Stimulated activated CD8-positive, alpha-beta memory T cell treated with anti-CD3 and anti-CD28 coated beads, Interleukin-4, amount 100 ng/mL, for 1 hour (primary cell): ENCODE measurements at regions not wholly inside any gene's neighbourhood (a gene's known extent, or its start where the extent isn't known, plus 50 kb on each side); places are given as distances from the start of the nearest gene placed in this dataset.
"Not testable (repeated sequence)": the region's sequence is repeated elsewhere in the genome, so short reads cannot be mapped to it uniquely, and the experiment has no call there.

Experiments used
- DNase-seq, 2 donors: peaks; one replicate each; pipeline ENCODE4 v3.0.0-alpha.2; 2020; ENCODE audit warnings: low read depth in 2 of 2, low spot score in 1 of 2

DNA sequence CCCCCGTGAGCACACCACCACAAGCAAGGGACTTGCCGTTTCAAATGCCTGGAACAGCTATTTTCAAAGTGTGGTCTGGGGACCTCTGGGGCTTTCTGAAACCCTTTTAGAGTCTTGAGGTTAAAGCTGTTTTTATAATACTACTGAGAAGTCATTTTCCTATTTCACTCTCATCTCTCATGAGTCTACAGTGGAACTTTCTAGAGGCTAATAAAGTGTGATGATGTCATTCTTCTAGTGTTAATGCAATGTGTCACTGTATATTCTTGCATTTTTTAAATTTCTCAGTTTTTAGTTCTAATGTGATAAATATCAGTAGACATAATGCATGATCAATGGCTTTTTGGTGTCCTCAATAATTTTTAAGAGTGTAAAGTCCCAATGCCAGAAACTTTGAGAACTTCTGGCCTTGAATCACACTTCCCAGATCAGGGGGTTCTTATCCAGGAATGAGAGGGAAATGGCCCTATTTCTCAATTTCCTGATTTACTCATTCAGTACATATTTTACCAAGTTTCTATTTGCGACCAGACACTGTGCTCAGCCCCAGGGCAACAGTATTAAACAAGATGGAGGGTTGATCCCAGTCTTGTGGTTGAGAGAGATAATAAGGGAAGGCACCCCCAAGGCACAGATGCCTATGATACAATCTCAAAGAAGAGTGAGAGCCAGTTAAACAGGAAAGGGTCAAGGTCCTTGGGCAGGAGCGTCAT, 444.0 kb downstream of the HS3ST3B1 start:
- no peak for DNase-seq

DNA sequence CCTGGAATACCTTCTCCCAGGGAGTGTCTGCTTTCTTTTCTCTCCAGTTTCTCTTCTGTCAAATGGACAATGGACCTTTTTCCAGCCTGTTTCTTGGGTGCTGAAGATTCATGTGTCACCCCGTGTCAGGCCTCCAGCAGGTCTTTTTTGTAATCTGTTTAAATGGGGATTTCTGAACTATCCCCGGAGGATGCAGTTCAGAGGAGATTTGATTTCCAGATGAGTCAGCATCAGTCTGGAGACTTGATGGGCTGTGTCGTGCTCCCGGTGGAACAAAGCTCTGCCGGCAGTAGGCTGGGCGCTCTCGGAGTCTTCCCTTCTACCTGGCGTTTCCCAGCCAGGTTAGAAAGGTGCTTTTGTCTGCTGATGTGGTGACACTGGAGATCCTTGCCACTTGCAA, 440.6 kb downstream of the HS3ST3B1 start:
- no peak for DNase-seq

DNA sequence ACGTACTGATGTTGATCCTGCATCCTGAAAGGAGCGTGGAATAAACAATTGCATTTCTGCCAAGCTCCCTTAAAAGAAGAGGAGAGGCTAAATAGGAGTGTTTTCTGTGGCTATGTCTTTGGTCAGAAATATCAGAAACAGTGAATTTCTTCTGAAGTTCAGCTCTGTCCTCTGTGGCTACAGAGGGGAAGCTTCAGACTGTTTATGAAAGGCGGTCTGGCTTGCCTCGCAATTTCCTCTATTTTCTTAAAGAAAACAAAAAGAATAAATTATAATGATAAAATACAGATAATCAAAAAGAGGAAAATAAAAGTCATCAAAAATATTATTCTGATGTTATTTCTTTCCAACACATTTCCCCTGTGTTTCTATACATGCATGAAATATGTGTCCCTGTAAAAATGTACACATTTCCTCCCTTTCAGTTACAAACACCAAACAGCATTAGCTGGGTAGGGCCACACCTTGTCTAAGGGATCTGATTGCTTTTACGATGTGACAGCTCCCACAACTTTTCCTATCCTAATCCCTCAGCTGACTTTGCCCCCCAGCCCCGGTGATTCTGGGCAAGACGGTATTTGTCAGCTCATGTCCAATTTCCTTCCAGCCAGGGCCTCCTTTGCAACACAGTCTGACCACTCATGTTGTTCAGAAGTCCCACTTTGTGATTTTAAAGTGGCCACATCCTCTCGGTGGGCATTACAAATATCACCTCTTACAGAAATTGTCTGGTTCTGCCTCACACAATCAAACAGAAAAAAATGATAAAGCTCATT, 439.0 kb downstream of the HS3ST3B1 start:
- no peak for DNase-seq

DNA sequence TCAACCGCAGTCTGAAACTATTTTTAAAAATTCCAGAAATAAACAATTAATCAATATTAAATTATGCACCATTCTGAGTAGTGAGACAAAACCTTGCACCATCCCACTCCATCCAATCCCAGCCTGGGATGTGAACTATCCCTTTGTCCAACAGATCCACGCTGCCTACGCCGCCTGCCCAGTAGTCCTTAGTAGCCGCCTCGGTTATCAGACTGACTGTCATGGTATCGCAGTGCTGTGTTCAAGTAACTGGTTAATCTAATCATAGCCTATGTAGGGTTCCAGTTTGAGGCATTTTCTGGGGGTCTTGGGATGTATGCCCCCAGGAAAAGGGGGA, 437.7 kb downstream of the HS3ST3B1 start:
- DNase-seq, result no peak

DNA sequence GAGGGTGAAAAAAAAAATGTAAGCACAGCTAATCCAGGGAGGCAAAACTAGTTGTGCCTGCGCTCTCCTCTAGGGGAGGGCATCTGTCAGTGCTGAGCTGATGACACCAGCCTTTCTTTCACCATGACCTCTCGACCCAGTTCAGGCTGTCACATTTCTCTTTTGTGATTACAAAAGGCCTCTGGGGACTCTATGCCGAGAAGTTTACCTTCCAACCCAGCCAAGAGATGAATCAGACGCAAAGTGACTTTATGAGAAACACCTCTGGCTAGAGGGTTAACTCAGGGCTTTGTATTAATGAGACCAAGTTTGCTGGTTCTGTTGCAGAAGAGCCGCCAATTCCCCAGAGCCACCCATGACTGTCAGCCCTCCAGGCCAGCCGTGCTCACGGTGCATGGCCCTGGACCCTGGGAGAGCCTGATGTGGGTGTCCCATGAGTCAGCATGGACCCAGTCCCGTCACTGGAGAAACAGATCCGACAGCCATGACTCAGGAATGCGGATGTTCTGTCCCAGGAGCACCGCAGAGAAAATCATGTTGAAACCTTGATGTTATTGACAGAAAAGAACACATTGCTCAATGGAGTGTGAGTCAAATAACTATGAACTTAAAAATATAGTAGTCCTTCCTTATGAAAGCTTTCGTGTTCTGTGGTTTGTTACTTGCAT, 437.2 kb downstream of the HS3ST3B1 start:
- DNase-seq, result no peak

DNA sequence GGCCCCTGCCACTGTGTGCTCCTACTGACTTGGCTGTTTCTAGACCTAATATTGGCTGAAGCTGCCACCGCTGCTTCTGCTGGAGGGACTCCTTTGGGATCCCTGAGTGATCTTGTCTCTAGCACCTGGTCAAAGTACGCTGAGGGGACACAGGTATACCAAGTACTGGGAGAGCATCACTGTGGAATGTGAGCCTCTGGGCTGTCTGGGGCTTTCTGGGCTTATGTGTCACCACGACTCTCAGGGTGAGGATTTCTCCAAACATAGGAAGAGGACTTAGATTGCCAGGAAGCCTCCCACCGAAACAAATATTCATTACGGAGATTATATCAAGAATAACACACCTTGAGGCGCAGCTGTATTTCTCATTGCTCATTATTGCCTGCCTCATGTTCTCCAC, 435.8 kb downstream of the HS3ST3B1 start:
- DNase-seq, result no peak

DNA sequence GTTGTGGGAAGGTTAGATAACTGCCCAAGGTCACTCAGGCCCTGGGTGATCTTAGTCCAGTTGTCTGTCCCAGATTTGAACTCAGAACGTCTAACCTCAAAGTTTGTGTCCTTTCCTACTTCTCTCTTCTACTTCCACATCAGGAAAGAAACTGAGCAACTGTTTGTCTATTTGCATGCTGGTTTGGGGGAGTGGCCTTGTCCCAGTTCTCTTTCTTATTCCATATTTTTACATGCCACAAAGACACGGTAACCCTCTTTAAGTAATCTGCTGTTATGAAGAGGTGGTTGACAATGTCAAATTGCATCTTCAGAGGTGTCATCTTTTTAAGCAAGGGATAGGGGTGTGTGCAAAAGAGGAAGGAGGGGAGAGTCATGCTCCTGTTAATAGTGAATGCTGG, 432.5 kb downstream of the HS3ST3B1 start:
- DNase-seq, result no peak

DNA sequence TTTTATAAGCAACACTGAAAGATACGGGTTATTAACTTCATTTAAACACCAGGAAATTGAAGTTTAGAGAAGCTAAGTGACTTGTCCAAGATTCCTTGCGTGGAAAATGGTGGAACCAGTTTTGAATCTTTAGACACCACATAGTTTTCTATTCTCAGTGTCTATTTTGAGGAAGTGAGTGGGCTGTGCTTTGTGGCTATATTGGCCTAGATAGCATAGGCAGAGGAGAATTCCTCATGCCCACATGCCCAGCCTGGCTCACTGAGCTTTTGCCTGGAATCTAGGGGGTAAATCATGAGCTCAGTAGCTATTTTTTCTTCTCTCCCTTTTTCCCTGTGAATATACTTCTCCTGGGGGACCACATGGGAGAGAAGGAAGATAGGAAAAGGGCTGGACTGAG, 431.3 kb downstream of the HS3ST3B1 start:
- no peak for DNase-seq

DNA sequence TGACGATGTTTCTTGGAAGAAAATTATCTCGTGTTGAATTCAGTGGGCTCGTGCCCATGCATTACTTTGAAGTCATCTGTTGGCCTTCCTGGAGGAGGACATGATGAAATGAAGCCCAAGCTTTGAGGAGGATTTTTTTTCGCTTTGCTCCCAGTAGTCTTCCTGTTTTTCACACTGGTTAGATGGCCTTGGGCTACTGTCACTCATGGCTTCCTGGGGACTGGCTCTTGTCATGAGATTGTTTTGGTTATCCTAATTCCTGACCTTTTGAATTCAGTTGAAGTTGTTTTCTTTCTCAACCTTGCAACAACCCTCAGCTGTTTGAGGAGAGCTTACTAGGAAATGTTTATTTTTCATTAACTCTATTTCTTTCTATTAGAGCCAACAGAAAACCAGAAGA, 430.7 kb downstream of the HS3ST3B1 start:
- DNase-seq, result no peak

DNA sequence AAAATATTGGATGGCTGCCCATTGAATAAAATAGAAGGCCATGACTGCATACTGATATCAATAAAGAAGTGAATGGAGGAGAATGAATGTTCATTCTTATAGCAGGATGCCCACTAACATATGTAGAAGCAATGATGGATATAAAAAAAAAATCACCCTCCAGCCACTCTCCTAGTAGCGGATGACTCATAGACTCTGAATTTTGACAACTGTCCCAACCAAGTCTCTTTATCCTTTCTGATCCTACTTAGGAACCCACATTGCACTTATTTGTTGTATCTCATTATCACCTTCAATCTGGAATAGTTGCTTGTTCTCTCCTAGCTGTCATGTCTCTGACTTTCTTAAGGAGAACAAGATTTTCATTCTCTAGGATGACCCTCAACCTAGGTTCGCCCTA, 429.9 kb downstream of the HS3ST3B1 start:
- DNase-seq, result no peak

DNA sequence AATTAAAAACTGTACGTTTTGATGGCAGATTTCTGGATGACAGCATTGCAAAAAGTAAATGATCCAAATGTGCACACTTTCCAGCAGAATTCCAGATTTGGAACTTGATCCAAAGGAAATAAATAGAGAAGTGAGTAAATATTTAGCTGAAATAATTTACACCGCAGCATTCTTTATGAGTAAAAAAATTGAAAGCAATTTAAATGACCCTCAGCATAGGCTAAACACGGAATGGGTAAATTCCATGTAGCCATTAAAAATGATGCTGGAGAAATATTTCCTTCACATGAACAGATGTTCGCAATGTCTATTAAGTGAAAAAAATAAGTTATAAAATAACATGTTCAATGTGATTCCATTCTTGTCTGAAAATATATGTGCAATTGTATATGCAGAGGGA, 424.8 kb downstream of the HS3ST3B1 start:
- DNase-seq, result no peak

DNA sequence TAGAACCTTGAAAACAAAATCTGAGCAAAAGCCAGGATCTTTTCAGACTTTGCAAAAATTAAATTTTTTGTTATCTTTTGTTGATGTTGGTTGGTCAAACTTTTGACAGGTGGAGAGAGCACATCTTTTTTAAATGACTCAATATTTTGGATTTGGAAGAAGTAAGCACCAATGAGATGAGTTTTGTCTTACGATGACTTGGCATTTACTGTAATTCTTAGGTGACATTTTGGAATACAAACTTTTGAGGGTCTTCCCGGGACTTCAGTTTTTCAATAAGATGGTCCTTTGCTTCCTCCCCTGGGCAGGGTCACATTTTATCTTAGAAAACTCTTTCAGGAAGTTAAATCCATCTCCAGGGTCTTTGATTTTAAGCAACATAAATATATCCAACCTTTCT, 423.9 kb downstream of the HS3ST3B1 start:
- DNase-seq, result no peak

DNA sequence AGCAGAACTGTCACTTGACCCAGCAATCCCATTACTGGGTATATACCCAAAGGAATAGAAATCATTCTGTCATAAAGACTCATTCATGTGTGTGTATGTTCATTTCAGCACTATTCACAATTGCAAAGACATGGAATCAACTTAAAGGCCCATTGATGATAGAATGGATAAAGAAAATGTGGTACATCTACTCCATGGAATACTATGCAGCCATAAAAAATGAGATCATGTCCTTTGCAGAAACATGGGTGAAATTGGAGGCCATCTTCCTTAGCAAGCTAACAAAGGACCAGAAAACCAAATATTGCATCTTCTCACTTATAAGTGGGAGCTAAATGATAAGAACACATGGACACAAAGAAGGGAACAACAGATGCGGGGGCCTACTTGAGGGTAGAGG, 422.5 kb downstream of the HS3ST3B1 start:
- DNase-seq, result not testable (repeated sequence)

DNA sequence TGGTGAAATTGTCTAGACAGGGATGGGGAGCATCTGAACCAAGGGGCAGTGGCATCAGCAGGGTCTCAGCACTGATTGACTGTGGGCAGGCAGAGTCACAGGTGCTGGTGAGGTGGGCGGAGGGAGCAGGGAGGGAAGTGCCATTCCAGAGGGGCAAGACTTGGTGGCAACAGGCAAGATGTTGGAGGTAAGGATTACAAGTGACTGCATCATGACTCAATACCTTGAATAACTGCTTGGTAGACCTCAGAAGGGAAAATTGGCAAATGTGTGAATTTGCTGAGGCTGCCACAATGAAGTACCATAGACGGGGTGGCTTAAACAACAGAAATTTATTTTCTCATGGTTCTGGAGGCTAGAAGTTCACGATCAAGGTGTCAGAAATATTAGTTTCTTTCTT, 419.1 kb downstream of the HS3ST3B1 start:
- no peak for DNase-seq

DNA sequence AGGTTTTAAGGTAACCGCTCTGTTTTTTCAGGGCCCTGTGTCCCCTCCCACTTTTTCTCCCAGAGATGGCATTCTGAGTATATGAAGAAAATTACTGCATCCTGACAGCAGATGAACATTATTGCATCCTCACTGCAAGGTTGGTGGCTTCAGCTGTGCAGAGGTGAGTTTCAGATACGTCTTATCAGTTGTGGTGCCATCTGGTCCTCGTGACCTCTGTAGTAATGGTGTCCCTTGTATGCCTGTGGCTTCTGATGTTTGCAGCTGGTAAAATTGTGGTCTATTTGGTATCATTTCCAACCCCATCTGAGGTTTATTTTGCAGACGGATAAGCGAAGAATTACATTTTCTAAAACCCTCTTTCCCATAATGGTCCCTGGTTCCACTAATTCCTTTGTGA, 417.0 kb downstream of the HS3ST3B1 start:
- DNase-seq, result no peak

DNA sequence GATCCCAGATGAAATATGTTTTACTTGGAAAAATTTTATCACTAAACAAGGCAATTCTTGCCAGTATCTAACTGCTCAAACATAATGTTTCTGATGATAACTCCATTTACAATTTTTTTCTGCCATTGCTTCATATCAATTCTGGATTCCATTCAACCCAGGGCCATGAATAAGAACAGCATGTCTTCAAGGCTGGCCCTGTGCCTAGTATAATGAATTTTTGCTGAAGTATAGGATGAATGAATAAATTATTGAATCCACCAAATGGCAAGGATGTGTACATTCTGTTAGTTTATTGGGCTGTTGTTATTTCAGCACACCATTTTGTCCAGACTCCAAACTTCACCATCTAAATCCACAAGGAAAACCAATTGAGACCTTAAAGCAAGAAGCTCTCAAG, 414.7 kb downstream of the HS3ST3B1 start:
- DNase-seq, result no peak

DNA sequence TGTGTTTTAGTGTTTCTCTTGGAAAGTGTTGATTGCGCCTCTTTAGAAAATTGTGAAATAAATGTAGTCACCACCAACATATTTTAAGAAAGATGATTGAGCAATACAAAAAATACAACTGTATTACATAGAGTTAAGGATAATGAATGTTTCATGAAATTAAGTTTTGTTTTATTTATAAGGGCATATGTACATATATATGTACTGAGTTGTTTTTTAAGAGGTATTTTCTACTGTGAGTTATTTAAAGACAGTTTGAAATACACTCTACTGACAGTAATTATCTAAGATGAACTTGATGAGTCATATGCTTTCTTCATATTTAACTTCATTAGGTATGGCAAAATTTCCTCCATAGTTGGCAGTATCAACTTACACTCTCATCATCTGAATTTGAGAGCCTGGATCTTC, 411.7 kb downstream of the HS3ST3B1 start:
- DNase-seq, result no peak

DNA sequence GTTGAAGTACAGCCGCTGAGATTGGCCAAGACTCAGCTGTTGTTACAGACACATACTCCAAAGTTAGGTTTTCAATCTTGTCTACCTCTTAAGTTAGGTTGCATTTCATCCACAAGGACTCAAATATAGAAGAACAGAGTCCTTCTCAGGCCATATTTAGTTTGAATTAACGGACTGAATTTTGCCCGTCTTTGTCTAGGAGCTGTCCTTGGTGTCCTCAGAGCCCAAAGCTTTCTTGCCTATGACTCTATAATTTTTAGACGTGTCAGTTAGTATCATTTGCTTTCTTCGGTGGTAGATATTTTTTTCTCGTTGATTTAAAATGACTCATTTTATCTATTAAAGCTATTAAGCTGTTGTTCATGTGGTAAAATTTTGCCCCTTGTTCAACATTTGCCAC, 403.2 kb downstream of the HS3ST3B1 start:
- no peak for DNase-seq

DNA sequence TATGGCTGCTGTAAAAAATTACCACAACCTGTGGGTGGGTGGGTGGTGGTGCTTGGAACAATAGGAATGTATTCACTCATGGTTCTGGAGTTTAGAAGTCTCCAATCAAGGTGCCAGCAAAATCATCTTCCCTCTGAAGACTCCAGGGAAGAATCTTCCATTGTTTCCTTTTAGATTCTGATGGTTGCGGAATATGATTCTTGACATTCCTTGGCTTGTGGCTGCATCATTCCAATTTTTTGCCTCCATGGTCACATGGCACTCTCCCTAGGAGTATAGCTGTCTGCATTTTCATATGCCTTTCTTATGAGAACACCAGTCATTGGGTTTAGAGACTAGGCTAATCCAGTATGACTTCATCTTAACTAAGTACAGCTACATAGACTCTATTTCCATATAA, 401.0 kb downstream of the HS3ST3B1 start:
- no peak for DNase-seq

DNA sequence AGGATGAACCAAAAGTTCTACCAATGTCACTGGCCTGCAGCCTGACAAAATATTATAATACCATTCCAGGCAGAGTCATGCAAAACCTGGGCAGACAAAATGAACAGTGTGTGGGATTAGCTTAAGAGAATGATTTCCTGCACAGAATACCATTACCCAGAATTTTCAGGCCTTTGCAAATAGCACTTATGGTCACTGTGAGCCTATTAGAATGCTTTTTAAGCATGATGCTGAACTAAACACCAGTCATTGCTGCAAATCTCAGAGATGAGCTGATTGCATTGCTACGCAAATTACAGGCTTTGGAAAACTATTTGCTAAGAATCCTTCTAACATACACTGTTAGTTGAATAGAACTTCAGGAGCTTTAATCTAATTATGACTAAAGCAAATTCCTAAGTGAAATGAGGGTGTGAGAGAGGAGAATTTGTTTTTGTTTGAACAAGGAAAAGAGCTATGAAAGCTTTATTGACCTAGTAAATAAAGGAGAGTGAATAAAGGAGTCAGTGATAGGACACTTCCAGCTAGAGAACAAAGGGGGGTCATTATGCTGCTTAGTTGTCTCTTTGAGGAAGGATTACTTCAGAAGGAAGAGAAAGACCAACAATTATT, 398.8 kb downstream of the HS3ST3B1 start:
- DNase-seq, result no peak

DNA sequence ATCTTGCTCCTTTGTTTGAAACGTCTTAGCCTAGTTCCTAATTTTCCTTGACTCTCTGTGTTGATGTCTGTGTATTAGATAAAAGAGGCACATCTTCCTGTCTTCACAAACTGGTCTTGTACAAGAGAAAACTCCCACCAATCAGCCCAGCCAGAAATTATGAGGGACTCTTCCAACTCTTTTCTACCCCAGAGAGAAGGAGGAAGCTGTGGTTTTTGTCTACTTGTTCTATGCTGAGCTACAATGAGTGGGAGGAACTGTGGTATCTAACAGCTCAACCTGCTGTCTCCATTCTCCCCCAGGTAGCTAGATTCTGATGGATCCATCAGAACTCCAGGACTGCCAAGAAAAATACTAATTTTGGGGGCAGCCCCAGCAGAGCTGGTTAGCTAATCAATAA, 392.5 kb downstream of the HS3ST3B1 start:
- no peak for DNase-seq

DNA sequence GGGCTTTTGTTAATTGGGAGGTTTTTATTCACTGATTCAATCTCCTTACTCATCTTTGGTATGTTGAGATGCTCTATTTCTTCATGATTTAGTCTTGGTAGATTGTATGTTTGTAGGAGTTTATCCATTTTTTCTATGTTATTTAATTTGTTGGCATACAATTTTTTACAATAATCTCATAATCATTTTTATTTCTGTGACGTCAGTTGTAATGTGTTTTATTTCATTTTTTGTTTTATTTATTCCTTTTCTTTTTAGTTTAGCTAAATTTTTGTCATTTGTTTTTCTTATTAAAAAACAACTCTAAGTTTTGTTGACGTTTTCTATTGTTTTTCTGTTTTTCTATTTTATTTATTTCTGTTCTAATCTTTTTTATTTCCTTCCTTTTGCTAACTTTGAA, 389.8 kb downstream of the HS3ST3B1 start:
- no peak for DNase-seq
